ENCODE measurements at regions not wholly inside any gene's neighbourhood (a gene's known extent, or its start where the extent isn't known, plus 50 kb on each side); places are given as distances from the start of the nearest gene placed in this dataset.

DNA sequence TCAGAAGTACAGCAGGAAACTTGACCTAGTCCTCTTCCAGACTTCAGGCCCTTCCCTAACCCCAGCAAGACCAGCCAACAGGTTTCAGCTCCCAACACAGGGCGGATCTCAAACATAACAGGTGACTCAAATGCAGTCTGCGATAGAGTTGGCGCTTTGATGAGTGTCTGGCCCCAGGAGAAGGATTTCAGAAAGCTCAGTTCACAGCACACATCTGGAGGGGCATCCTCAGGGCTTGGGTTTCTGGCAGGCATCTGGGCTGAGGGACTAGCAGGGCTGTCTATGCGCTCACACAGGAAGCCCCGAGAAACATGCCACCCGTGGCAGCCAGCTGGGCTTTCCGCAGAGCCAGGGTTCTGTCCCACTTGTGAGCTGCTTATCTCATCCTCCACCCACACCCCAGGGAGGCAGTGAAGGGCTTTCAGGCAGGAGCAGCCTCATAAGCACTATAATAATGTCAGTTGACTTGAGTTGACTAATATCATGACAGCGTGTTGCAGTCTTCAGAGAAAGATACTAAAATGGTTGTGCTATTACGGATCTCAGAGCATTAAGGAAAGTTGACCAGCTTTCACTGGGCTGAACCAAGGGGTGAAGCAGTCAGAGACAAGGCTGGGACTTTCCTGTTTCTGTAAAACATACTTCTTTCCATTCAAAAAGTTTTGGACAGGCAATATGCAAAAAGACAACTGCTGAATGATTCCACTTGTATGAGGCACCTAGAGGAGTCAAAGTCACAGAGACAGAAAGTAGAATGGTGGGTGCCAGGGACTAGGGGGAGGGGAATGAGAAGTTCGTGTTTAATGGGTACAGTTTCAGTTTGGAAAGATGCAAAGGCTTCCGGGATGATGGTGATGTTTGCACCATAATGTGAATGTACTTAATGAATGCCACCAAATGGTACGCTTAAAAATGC lies 233.0 kb upstream of the IRF2BP2 start:
- Histone ChIP-seq H3K4me3 (ENCODE audit: low read depth, low read length) (no peak overlapping the region), H3K27ac (ENCODE audit: extremely low read depth, low read depth, low read length) (no peak overlapping the region), H3K4me1 (ENCODE audit: control insufficient read depth, insufficient read depth, low read length) (peaks cover 10% of the 10 kb centered on the region; the same call in 1 of the 2 replicates), H3K36me3 (ENCODE audit: control insufficient read depth in 2 of 2, insufficient read depth in 1 of 2, low read length in 2 of 2) (no peaks in the 10 kb centered on the region), H3K9me3 (ENCODE audit: control insufficient read depth, insufficient read depth, low read depth, low read length) (no peaks in the 10 kb centered on the region)
- TF ChIP-seq SCRT1 (tag by site-specific recombination; IDR thresholded peaks at IDR 0.05; ENCODE audit: borderline replicate concordance) (0 out of 2 replicates have a peak, but pooled peaks have one; percentile 52), MEIS1 (CRISPR knock-in tag; IDR thresholded peaks at IDR 0.05; ENCODE audit: borderline replicate concordance) (no peak), GLIS1 (tag by site-specific recombination; IDR thresholded peaks at IDR 0.05) (peak; percentile 12; the same call in 1 of the 2 replicates), ZFHX2 (tag by site-specific recombination; conservative IDR thresholded peaks at IDR 0.05) (peak; percentile 83), ZBTB7A (tag by site-specific recombination; IDR thresholded peaks at IDR 0.05; ENCODE audit: low read depth) (no peak), ZNF600 (tag by site-specific recombination; IDR thresholded peaks at IDR 0.05) (peak; percentile 31; the same call in 1 of the 2 replicates), ZBTB26 (tag by site-specific recombination; optimal IDR thresholded peaks at IDR 0.05) (no peak), SCRT2 (tag by site-specific recombination; IDR thresholded peaks at IDR 0.05) (peak; percentile 80), ZNF660 (tag by site-specific recombination; IDR thresholded peaks at IDR 0.05) (peak; percentile 15; the same call in 1 of the 2 replicates), EGR2 (tag by site-specific recombination; IDR thresholded peaks at IDR 0.05; ENCODE audit: low read depth) (peak; percentile 61; the same call in 1 of the 2 replicates), ZNF16 (tag by site-specific recombination; IDR thresholded peaks at IDR 0.05; ENCODE audit: low read depth) (no peak), ZIC2 (tag by site-specific recombination; IDR thresholded peaks at IDR 0.05) (peak; percentile 92)
- POLR2A ChIA-PET, result interaction anchor here (0.5 kb wide), 1 partner anchor 1509 kb away, joined by 3 read pairs; no protein-coding TSS in a partner anchor
- CTCF ChIA-PET, result interaction anchor here (0.9 kb wide), 1 partner anchor 44 kb away, joined by 3 read pairs; no protein-coding TSS in a partner anchor

- H3K9me3 ChIP-seq (ENCODE audit: control insufficient read depth, insufficient read depth, low read depth, low read length), result no peaks in the 10 kb centered on the region
- H3K4me3 ChIP-seq (ENCODE audit: low read depth, low read length), result no peak overlapping the region
- TF ChIP-seq SCRT2 (tag by site-specific recombination; IDR thresholded peaks at IDR 0.05) (peak; percentile 43; the same call in 1 of the 2 replicates), MEIS1 (CRISPR knock-in tag; IDR thresholded peaks at IDR 0.05; ENCODE audit: borderline replicate concordance) (no peak)
- no peak overlapping the region for H3K27ac ChIP-seq (ENCODE audit: extremely low read depth, low read depth, low read length)
- peaks cover 10% of the 10 kb centered on the region; the same call in 1 of the 2 replicates for H3K4me1 ChIP-seq (ENCODE audit: control insufficient read depth, insufficient read depth, low read length)
- ChIA-PET CTCF (interaction anchor here (0.5 to 0.6 kb wide), 4 partner anchors 59 to 1384 kb away, joined by 3 to 4 read pairs (median 3); no protein-coding TSS in a partner anchor), POLR2A (interaction anchor here (1.2 kb wide), 1 partner anchor 118 kb away, joined by 3 read pairs; no protein-coding TSS in a partner anchor)
- no peaks in the 10 kb centered on the region for H3K36me3 ChIP-seq (ENCODE audit: control insufficient read depth in 2 of 2, insufficient read depth in 1 of 2, low read length in 2 of 2)
These were observed 231.8 kb upstream of the IRF2BP2 start for GRCh38 chr1:234841710-234842231.

DNA sequence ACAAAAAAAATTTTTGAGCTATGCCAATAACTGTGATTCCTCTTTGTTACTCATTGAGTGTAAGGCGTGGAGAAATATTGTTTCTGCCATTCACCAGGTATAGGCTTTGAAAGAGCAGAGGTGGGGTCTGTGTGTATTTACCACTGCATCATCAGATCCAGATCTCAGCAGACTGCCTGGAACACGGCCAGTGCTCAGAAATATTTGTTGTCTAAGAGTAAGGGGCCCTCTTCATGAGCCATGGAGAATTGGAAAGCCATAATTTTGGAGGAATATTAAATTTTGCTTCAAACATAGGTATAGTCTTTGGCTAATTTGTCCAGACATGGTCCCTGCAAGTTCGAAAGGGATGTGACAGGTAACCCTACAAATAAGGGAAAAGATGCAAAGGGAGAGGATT lies 231.3 kb upstream of the IRF2BP2 start:
- POLR2A ChIA-PET, result interaction anchor here (1.2 kb wide), 1 partner anchor 117 kb away, joined by 3 read pairs; no protein-coding TSS in a partner anchor
- no peak overlapping the region for H3K27ac ChIP-seq (ENCODE audit: extremely low read depth, low read depth, low read length)
- no peaks in the 10 kb centered on the region for H3K36me3 ChIP-seq (ENCODE audit: control insufficient read depth in 2 of 2, insufficient read depth in 1 of 2, low read length in 2 of 2)
- H3K9me3 ChIP-seq (ENCODE audit: control insufficient read depth, insufficient read depth, low read depth, low read length), result no peaks in the 10 kb centered on the region
- peaks cover 10% of the 10 kb centered on the region; the same call in 1 of the 2 replicates for H3K4me1 ChIP-seq (ENCODE audit: control insufficient read depth, insufficient read depth, low read length)
- H3K4me3 ChIP-seq (ENCODE audit: low read depth, low read length), result no peak overlapping the region
- no peak for TF ChIP-seq ZNF175 (tag by site-specific recombination; IDR thresholded peaks at IDR 0.05)
- no peak for TF ChIP-seq ZNF561 (tag by site-specific recombination; IDR thresholded peaks at IDR 0.05; ENCODE audit: borderline replicate concordance)
- no peak for TF ChIP-seq ZNF140 (tag by site-specific recombination; IDR thresholded peaks at IDR 0.05)
- TF ChIP-seq ZNF292 (tag by site-specific recombination; IDR thresholded peaks at IDR 0.05; ENCODE audit: borderline replicate concordance, low read depth), result no peak
- TF ChIP-seq ZNF514 (tag by site-specific recombination; IDR thresholded peaks at IDR 0.05), result no peak
- no peak for TF ChIP-seq ZNF354C (tag by site-specific recombination; IDR thresholded peaks at IDR 0.05; ENCODE audit: borderline replicate concordance, low read depth)
- CTCF ChIA-PET, result interaction anchor here (0.5 to 0.7 kb wide), 3 partner anchors 150 to 407 kb away, joined by 3 to 5 read pairs (median 3); no protein-coding TSS in a partner anchor

Data from HEK293 (cell line).